ENCODE measurements at regions not wholly inside any gene's neighbourhood (a gene's known extent, or its start where the extent isn't known, plus 50 kb on each side); places are given as distances from the start of the nearest gene placed in this dataset.

DNA sequence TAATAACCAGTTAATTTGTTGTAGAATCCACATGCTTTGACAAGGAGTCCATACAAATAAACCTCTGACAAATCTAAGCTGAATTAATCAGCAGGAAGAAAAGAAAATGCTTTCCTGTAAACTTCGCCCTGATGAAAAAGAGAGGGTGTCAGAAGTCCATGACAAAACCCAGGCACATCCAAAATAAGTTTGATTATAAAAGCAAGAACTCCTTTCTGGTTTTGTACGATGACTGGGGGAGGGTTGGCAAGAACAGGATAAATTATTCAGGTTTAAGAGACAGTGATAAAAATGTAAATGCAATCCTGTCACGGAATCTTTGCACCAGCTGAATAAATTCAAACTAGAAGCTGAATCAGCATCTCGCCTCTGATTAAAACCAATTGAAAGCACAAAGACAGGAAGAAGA, 469.2 kb upstream of the TNP1 start:
- Mint-ChIP-seq H3K27me3 (peaks cover 44% of the 10 kb centered on the region), H3K27ac (no peak overlapping the region), H3K36me3 (ENCODE audit: low read depth) (peaks cover 12% of the 10 kb centered on the region), H3K4me3 (no peak overlapping the region), H3K9me3 (peaks cover 12% of the 10 kb centered on the region), H3K4me1 (no peaks in the 10 kb centered on the region)
- TF ChIP-seq, protein P1, sequence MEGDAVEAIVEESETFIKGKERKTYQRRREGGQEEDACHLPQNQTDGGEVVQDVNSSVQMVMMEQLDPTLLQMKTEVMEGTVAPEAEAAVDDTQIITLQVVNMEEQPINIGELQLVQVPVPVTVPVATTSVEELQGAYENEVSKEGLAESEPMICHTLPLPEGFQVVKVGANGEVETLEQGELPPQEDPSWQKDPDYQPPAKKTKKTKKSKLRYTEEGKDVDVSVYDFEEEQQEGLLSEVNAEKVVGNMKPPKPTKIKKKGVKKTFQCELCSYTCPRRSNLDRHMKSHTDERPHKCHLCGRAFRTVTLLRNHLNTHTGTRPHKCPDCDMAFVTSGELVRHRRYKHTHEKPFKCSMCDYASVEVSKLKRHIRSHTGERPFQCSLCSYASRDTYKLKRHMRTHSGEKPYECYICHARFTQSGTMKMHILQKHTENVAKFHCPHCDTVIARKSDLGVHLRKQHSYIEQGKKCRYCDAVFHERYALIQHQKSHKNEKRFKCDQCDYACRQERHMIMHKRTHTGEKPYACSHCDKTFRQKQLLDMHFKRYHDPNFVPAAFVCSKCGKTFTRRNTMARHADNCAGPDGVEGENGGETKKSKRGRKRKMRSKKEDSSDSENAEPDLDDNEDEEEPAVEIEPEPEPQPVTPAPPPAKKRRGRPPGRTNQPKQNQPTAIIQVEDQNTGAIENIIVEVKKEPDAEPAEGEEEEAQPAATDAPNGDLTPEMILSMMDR (IDR thresholded peaks at IDR 0.05) = no peak
- no peak for DNase-seq
- ChIA-PET POLR2A (no interaction called here), CTCF (no interaction called here)
- ATAC-seq (ENCODE audit: low read depth) = no peak
- intact Hi-C loops (cut with micrococcal nuclease) = no loop called here

DNA sequence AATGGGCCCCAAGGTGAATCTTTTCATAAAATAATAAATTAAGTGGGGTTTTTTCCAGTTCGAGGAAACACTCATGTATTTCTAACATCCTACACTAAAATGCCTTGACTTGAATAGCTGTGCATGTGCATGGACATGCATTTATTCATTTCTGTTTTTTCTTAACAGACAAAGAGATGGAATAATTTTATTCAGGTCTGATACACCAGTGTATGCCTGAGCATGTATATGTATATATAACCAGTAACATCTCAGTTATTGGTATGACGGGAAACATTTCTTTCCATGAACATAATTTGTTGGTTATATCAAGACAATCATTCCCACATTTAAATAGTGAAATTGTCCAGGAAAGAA, 468.7 kb upstream of the TNP1 start:
- H3K27ac Mint-ChIP-seq = no peak overlapping the region
- intact Hi-C loops (cut with micrococcal nuclease) = no loop called here
- ChIA-PET POLR2A (no interaction called here), CTCF (no interaction called here)
- H3K9me3 Mint-ChIP-seq = peaks cover 15% of the 10 kb centered on the region
- peaks cover 46% of the 10 kb centered on the region for H3K27me3 Mint-ChIP-seq
- peaks cover 15% of the 10 kb centered on the region for H3K36me3 Mint-ChIP-seq (ENCODE audit: low read depth)
- DNase-seq (no peak), ATAC-seq (ENCODE audit: low read depth) (no peak)
- no peak overlapping the region for H3K4me3 Mint-ChIP-seq
- no peaks in the 10 kb centered on the region for H3K4me1 Mint-ChIP-seq
- TF ChIP-seq, protein P1 (IDR thresholded peaks at IDR 0.05) = no peak

DNA sequence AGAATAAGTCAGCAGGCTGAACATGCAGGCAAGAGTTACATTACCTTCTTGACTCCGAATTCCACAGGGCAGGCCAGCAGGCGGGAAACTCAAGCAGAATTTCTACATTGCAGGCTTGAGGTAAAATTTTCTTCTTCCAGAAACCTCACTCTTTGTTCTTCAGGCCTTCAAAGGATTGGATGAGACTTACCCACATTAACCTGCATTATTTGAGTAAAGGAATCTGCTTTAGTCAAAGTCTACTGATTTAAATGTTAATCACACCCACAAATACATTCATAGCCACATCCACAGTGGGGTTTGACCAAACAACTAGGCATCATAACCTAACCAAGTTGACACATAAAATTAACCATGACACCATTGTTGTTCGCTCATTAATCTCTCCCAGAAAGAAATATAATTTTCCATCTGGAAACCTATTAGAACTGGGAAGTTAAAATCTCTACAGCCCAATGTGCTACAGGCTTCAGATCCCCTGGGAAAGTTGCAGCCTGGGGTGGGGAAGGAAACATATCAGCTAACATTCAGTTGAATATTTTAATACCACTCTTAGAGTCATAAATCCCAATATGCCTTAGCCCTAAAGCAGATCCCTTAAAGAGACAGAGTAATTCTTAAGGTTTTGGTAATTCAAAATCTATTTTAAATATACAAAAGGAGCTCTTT, 468.2 kb upstream of the TNP1 start:
- ChIA-PET CTCF (no interaction called here), POLR2A (no interaction called here)
- Mint-ChIP-seq H3K4me3 (no peak overlapping the region), H3K9me3 (peaks cover 15% of the 10 kb centered on the region), H3K27me3 (peaks cover 47% of the 10 kb centered on the region), H3K27ac (no peak overlapping the region), H3K4me1 (no peaks in the 10 kb centered on the region), H3K36me3 (ENCODE audit: low read depth) (peaks cover 15% of the 10 kb centered on the region)
- TF ChIP-seq, protein P1 (IDR thresholded peaks at IDR 0.05) = no peak
- intact Hi-C loops (cut with micrococcal nuclease) = no loop called here
- DNase-seq (no peak), ATAC-seq (ENCODE audit: low read depth) (no peak)

DNA sequence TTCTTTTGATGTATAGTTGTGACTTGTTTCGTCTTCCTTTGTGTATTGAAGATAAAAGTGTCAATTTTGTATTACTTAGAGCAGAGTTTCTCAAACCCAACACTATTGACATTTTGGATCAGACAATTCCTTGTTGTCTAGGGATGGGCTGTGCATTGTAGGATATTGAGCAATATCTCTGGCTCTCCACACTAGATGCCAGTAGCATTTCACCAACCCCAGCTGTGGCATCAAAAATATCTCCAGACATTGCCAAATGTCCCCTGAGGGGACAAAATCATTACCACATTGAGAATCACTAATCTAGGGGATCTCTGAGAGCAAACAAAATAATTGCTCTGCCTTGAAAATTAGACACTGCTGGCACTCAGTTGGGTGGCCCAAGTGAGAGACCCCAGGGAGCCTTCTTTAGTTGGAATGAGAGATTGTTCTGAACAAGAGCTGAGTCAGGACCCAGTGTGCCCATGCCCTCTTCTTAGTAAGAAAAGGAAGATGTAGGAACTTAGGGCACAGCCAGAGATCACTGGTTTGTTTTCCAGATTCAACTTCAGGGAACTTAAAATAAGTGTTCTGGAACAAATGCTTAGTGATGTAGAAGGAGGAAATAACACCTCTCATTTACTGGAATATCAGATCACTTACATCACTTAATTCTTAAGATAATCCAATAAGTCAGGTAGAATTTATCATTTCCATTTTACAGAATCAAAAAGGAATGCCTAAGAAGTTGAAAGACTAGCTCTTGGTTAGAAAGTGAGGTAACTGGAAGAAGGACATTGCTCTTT, 466.6 kb upstream of the TNP1 start:
- TF ChIP-seq, protein P1 (IDR thresholded peaks at IDR 0.05) = no peak
- no peak overlapping the region for H3K27ac Mint-ChIP-seq
- H3K36me3 Mint-ChIP-seq (ENCODE audit: low read depth) = peaks cover 15% of the 10 kb centered on the region
- ATAC-seq (ENCODE audit: low read depth) = no peak
- H3K4me3 Mint-ChIP-seq = no peak overlapping the region
- no peak for DNase-seq
- H3K9me3 Mint-ChIP-seq = peaks cover 15% of the 10 kb centered on the region
- CTCF ChIA-PET = no interaction called here
- peaks cover 47% of the 10 kb centered on the region for H3K27me3 Mint-ChIP-seq
- H3K4me1 Mint-ChIP-seq = no peaks in the 10 kb centered on the region
- intact Hi-C loops (cut with micrococcal nuclease) = no loop called here
- POLR2A ChIA-PET = no interaction called here

DNA sequence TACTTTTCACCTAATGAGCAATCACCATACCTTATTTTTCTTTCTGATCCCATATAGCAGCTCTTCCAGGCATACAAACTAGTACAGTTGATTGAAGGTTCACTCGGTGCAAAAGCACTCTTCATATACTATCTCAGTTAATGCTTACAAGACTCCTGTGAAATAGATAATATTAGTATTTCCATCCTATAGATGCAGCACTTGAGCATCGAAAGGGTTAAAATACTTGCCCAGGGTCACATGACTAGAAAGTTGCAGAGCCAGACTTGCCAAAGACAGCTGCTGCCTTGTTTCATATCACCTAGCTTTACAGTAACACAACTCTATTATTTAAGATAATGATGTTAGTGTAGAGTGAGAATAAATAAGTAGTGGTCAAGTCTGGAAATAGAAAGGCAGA, 466.0 kb upstream of the TNP1 start:
- no peak for ATAC-seq (ENCODE audit: low read depth)
- Mint-ChIP-seq H3K4me1 (no peaks in the 10 kb centered on the region), H3K36me3 (ENCODE audit: low read depth) (peaks cover 15% of the 10 kb centered on the region), H3K9me3 (peaks cover 15% of the 10 kb centered on the region), H3K27me3 (peaks cover 47% of the 10 kb centered on the region), H3K4me3 (no peak overlapping the region), H3K27ac (no peak overlapping the region)
- ChIA-PET CTCF (no interaction called here), POLR2A (no interaction called here)
- DNase-seq = no peak
- TF ChIP-seq, protein P1 (IDR thresholded peaks at IDR 0.05) = no peak
- intact Hi-C loops (cut with micrococcal nuclease) = no loop called here

Measured in activated B cell treated with CpG ODN at 0.5 μM for 24 hours (primary cell).